GM12878 (cell line): ENCODE measurements at regions not wholly inside any gene's neighbourhood (a gene's known extent, or its start where the extent isn't known, plus 50 kb on each side); places are given as distances from the start of the nearest gene placed in this dataset.

Source experiments
- ATF3 ChIP-seq: IDR thresholded peaks from 2 replicates; pipeline ENCODE4 v1.6.1; 2011; ENCODE audit warnings: low read depth, mild to moderate bottlenecking, low read length, moderate library complexity, borderline replicate concordance; ENCODE audit errors: extremely low read depth
- ETV6 ChIP-seq, 2 experiments: fragments of 450-650 bp in 1 of 2; IDR thresholded peaks in 1 of 2; conservative IDR thresholded peaks in 1 of 2; 2 replicates each; pipeline ENCODE4 v1.6.1; 2014; ENCODE audit warnings: antibody characterized with exemption in 1 of 2, borderline replicate concordance in 1 of 2, low read depth in 1 of 2, mild to moderate bottlenecking in 1 of 2, moderate library complexity in 1 of 2
- FOS ChIP-seq: IDR thresholded peaks from 3 replicates; pipeline ENCODE4 v1.6.1; 2011; ENCODE audit warnings: borderline replicate concordance; ENCODE audit not compliant: insufficient read length; ENCODE audit errors: extremely low read depth
- MEF2A ChIP-seq: IDR thresholded peaks from 2 replicates; pipeline ENCODE4 v1.6.1; 2011; ENCODE audit warnings: low read depth, mild to moderate bottlenecking, low read length, moderate library complexity; ENCODE audit not compliant: insufficient read depth
- NFXL1 ChIP-seq: fragments of 450-650 bp; IDR thresholded peaks from 2 replicates; pipeline ENCODE4 v1.6.1; 2017; ENCODE audit warnings: antibody characterized with exemption, mild to moderate bottlenecking, borderline replicate concordance
- POU2F2 ChIP-seq: IDR thresholded peaks from 3 replicates; pipeline ENCODE4 v1.6.1; 2011; ENCODE audit warnings: low read depth, mild to moderate bottlenecking, low read length, borderline replicate concordance
- RAD51 ChIP-seq: fragments of 450-650 bp; IDR thresholded peaks from 2 replicates; pipeline ENCODE4 v1.6.1; 2016; ENCODE audit warnings: moderate library complexity, mild to moderate bottlenecking, inconsistent platforms
- SMC3 ChIP-seq: IDR thresholded peaks from 2 replicates; pipeline ENCODE4 v1.6.1; 2011; ENCODE audit warnings: low read length, improper control_type of control experiment, borderline replicate concordance
- TAF1 ChIP-seq: IDR thresholded peaks from 2 replicates; pipeline ENCODE4 v1.6.1; 2011; ENCODE audit warnings: mild to moderate bottlenecking, low read depth, low read length, borderline replicate concordance
- TARDBP ChIP-seq: IDR thresholded peaks from 2 replicates; pipeline ENCODE4 v1.6.1; 2016; ENCODE audit warnings: borderline replicate concordance
- YY1 ChIP-seq: IDR thresholded peaks from 2 replicates; pipeline ENCODE4 v1.6.1; 2011; ENCODE audit warnings: low read depth, mild to moderate bottlenecking, low read length
- ZNF207 ChIP-seq: fragments of 450-650 bp; IDR thresholded peaks from 2 replicates; pipeline ENCODE4 v1.6.1; 2014; ENCODE audit warnings: antibody characterized with exemption, mild to moderate bottlenecking, borderline replicate concordance

- TF ChIP-seq TAF1 (no peak), POU2F2 (no peak), FOS (no peak), TARDBP (no peak), SMC3 (no peak), YY1 (no peak), ATF3 (no peak), ZNF207 (no peak), MEF2A (no peak), NFXL1 (no peak), ETV6 (conservative IDR thresholded peaks at IDR 0.05 in 1 of 2, IDR thresholded peaks at IDR 0.05 in 1 of 2; ENCODE audit: borderline replicate concordance in 1 of 2, low read depth in 1 of 2) (no peak), RAD51 (no peak)
Measured at GRCh38 chrX:124194901-124195300, 137.6 kb upstream of the TEX13D start.
